H1 (cell line): ENCODE measurements at regions not wholly inside any gene's neighbourhood (a gene's known extent, or its start where the extent isn't known, plus 50 kb on each side); places are given as distances from the start of the nearest gene placed in this dataset.

ENCODE experiments used
- CTCF ChIA-PET: fragments of 300-600 bp; sonication (Branson Sonifier 250); formaldehyde crosslinking; loops from one replicate; lab custom pipeline; 2021; ENCODE audit not compliant: partially characterized antibody; lab: Charles Lee
- POLR2A ChIA-PET: fragments of 300-600 bp; sonication (Branson Sonifier 250); formaldehyde crosslinking; loops from one replicate; lab custom pipeline; 2021; ENCODE audit warnings: inconsistent platforms; ENCODE audit not compliant: partially characterized antibody; lab: Charles Lee
- DNase-seq, 2 experiments: peaks; one replicate each; pipeline versions ENCODE4 v3.0.0 to v3.0.0-alpha.2; 2010 to 2022; ENCODE audit warnings: low spot score in 2 of 2, low read depth in 1 of 2, mixed read lengths in 1 of 2
- FAIRE-seq: peaks from 2 replicates; lab custom pipeline; 2011; peaks lifted over from hg19 to GRCh38; lab: Jason Lieb, UNC
- H2AFZ ChIP-seq: 2 replicates; pipeline ENCODE4 v1.8.1; 2012; ENCODE audit warnings: low read length, inconsistent platforms
- H2AK5ac ChIP-seq: 2 replicates; pipeline ENCODE4 v1.6.1; 2013; ENCODE audit warnings: low read depth, low read length
- H2BK120ac ChIP-seq: replicated peaks from 2 replicates; pipeline ENCODE3; 2013; ENCODE audit warnings: low read depth, low read length, inconsistent platforms
- H2BK12ac ChIP-seq: 2 replicates; pipeline ENCODE4 v1.6.1; 2013; ENCODE audit warnings: low read depth, low read length
- H2BK15ac ChIP-seq: 2 replicates; pipeline ENCODE4 v1.6.1; 2013; ENCODE audit warnings: low read length
- H2BK20ac ChIP-seq: 2 replicates; pipeline ENCODE4 v1.6.1; 2013; ENCODE audit warnings: low read length
- H2BK5ac ChIP-seq: 2 replicates; pipeline ENCODE4 v1.6.1; 2013; ENCODE audit warnings: low read depth, low read length
- H3K14ac ChIP-seq: 2 replicates; pipeline ENCODE4 v1.6.1; 2013; ENCODE audit warnings: inconsistent platforms; ENCODE audit not compliant: insufficient read length
- H3K18ac ChIP-seq: 2 replicates; pipeline ENCODE4 v1.6.1; 2013; ENCODE audit warnings: low read length; ENCODE audit errors: extremely low read depth
- H3K23ac ChIP-seq: 2 replicates; pipeline ENCODE4 v1.6.1; 2013; ENCODE audit warnings: inconsistent platforms; ENCODE audit not compliant: insufficient read length
- H3K23me2 ChIP-seq: 2 replicates; pipeline ENCODE4 v1.6.1; 2013; ENCODE audit warnings: low read depth, low read length
- H3K27ac ChIP-seq: 2 replicates; pipeline ENCODE4 v1.6.1; 2011; ENCODE audit warnings: low read depth, low read length, inconsistent platforms
- H3K27me3 ChIP-seq, 4 experiments: replicated peaks in 1 of 4; 1 replicate in 1 of 4; 2 replicates in 3 of 4; pipeline versions ENCODE4 v1.6.1 to v1.8.1; 2011 to 2013; ENCODE audit warnings: low read length in 3 of 4, mild to moderate bottlenecking in 3 of 4, inconsistent platforms in 2 of 4, mixed read lengths in 2 of 4, moderate library complexity in 1 of 4; ENCODE audit not compliant: control insufficient read depth in 3 of 4, insufficient read depth in 3 of 4; ENCODE audit errors: extremely low read depth in 1 of 4
- H3K36me3 ChIP-seq, 4 experiments: 2 replicates each; pipeline versions ENCODE4 v1.6.1 to v1.8.1; 2011 to 2013; ENCODE audit warnings: mild to moderate bottlenecking in 4 of 4, low read length in 3 of 4, moderate library complexity in 2 of 4, control low read depth in 1 of 4, inconsistent platforms in 1 of 4; ENCODE audit not compliant: insufficient read depth in 4 of 4, control insufficient read depth in 2 of 4
- H3K4ac ChIP-seq: replicated peaks from 2 replicates; pipeline ENCODE3; 2013; ENCODE audit warnings: low read length, low read depth, mixed read lengths, inconsistent platforms; ENCODE audit not compliant: insufficient read length
- H3K4me1 ChIP-seq, 4 experiments: replicated peaks in 1 of 4; 1 replicate in 1 of 4; 2 replicates in 3 of 4; pipeline versions ENCODE4 v1.6.1 to v1.8.1; 2011 to 2013; ENCODE audit warnings: low read length in 3 of 4, inconsistent platforms in 2 of 4, mixed read lengths in 1 of 4; ENCODE audit not compliant: insufficient read depth in 4 of 4, control insufficient read depth in 3 of 4
- H3K4me2 ChIP-seq, 2 experiments: 2 replicates each; pipeline versions ENCODE4 v1.6.1 to v1.8.1; 2011 to 2013; ENCODE audit warnings: low read depth in 2 of 2, low read length in 2 of 2, control low read depth in 1 of 2, inconsistent platforms in 1 of 2, mild to moderate bottlenecking in 1 of 2; ENCODE audit not compliant: insufficient read depth in 1 of 2
- H3K4me3 ChIP-seq, 4 experiments: fragments of 200-600, 300-600 bp in 1 of 4; sonication (generic), shearing (Covaris generic), sonication (Bioruptor Twin) in 1 of 4; 2 replicates each; pipeline versions ENCODE4 v1.5.1 to v1.8.1; 2011 to 2016; ENCODE audit warnings: low read length in 4 of 4, low read depth in 3 of 4, control low read depth in 2 of 4, inconsistent platforms in 2 of 4, mild to moderate bottlenecking in 2 of 4, mixed read lengths in 1 of 4, moderate library complexity in 1 of 4; ENCODE audit not compliant: insufficient read depth in 2 of 4; ENCODE audit errors: extremely low read depth in 1 of 4
- H3K56ac ChIP-seq: replicated peaks from 2 replicates; pipeline ENCODE3; 2013; ENCODE audit warnings: low read depth, mild to moderate bottlenecking, mixed read lengths, low read length, inconsistent platforms; ENCODE audit not compliant: insufficient read length
- H3K79me1 ChIP-seq: 2 replicates; pipeline ENCODE4 v1.6.1; 2013; ENCODE audit warnings: low read depth, low read length, control low read depth
- H3K79me2 ChIP-seq, 2 experiments: 2 replicates each; pipeline versions ENCODE4 v1.6.1 to v1.8.1; 2012 to 2013; ENCODE audit warnings: low read length in 2 of 2, mild to moderate bottlenecking in 2 of 2, inconsistent platforms in 1 of 2; ENCODE audit not compliant: insufficient read depth in 2 of 2, control insufficient read depth in 1 of 2
- H3K9ac ChIP-seq, 4 experiments: replicated peaks in 1 of 4; 1 replicate in 1 of 4; 2 replicates in 3 of 4; pipeline versions ENCODE4 v1.6.1 to v1.8.1; 2011 to 2013; ENCODE audit warnings: low read depth in 3 of 4, low read length in 3 of 4, control low read depth in 2 of 4, mild to moderate bottlenecking in 2 of 4, moderate library complexity in 2 of 4, inconsistent platforms in 1 of 4; ENCODE audit errors: extremely low read depth in 1 of 4
- H3K9me3 ChIP-seq, 2 experiments: 2 replicates each; pipeline versions ENCODE4 v1.6.1 to v1.8.1; 2012 to 2013; ENCODE audit warnings: mild to moderate bottlenecking in 2 of 2, moderate library complexity in 2 of 2, control low read depth in 1 of 2, inconsistent platforms in 1 of 2, low read depth in 1 of 2, low read length in 1 of 2, mixed read lengths in 1 of 2; ENCODE audit not compliant: insufficient read depth in 2 of 2
- H4K20me1 ChIP-seq, 2 experiments: replicated peaks in 1 of 2; 2 replicates each; pipeline versions ENCODE3 to v1.8.1; 2011 to 2013; ENCODE audit warnings: inconsistent platforms in 2 of 2, low read length in 2 of 2, mild to moderate bottlenecking in 1 of 2; ENCODE audit not compliant: insufficient read depth in 2 of 2, control insufficient read depth in 1 of 2
- H4K5ac ChIP-seq: 2 replicates; pipeline ENCODE4 v1.6.1; 2013; ENCODE audit warnings: low read length, low read depth, mixed read lengths, inconsistent platforms; ENCODE audit not compliant: insufficient read length
- H4K8ac ChIP-seq: 2 replicates; pipeline ENCODE4 v1.8.0; 2013; ENCODE audit warnings: mild to moderate bottlenecking, moderate library complexity, low read length, inconsistent platforms; ENCODE audit not compliant: insufficient read depth; ENCODE audit errors: extremely low read depth
- H4K91ac ChIP-seq: replicated peaks from 2 replicates; pipeline ENCODE3; 2013; ENCODE audit warnings: low read length, mixed read lengths, inconsistent platforms; ENCODE audit not compliant: insufficient read length
- CBX8 ChIP-seq: fragments of 300-800, 300-1000 bp; sonication (generic); IDR thresholded peaks from 2 replicates; pipeline ENCODE4 v1.7.1; 2016; ENCODE audit warnings: low read depth, low read length, borderline replicate concordance
- CEBPB ChIP-seq: IDR thresholded peaks from 2 replicates; pipeline ENCODE4 v1.6.1; 2012; ENCODE audit warnings: low read depth, low read length
- EZH2 ChIP-seq: fragments of 200-600 bp; sonication (generic); IDR thresholded peaks from 2 replicates; pipeline ENCODE4 v1.7.1; 2012; ENCODE audit warnings: low read depth, mild to moderate bottlenecking, moderate library complexity, low read length, inconsistent platforms; ENCODE audit not compliant: severe bottlenecking
- MAFK ChIP-seq: IDR thresholded peaks from 2 replicates; pipeline ENCODE4 v1.6.1; 2012; ENCODE audit warnings: low read depth, mild to moderate bottlenecking, improper control_type of control experiment, low read length
- NRF1 ChIP-seq: IDR thresholded peaks from 2 replicates; pipeline ENCODE4 v1.6.1; 2011; ENCODE audit warnings: mild to moderate bottlenecking, low read depth, low read length, improper control_type of control experiment
- RAD21 ChIP-seq, 2 experiments: IDR thresholded peaks in 1 of 2; conservative IDR thresholded peaks in 1 of 2; 2 replicates each; pipeline ENCODE4 v1.6.1; 2011; ENCODE audit warnings: low read depth in 2 of 2, low read length in 2 of 2, improper control_type of control experiment in 1 of 2, inconsistent platforms in 1 of 2, mild to moderate bottlenecking in 1 of 2, moderate library complexity in 1 of 2
- RBBP5 ChIP-seq: IDR thresholded peaks from 2 replicates; pipeline ENCODE4 v1.7.1; 2012; ENCODE audit warnings: low read depth, mild to moderate bottlenecking, inconsistent platforms, low read length, moderate library complexity, borderline replicate concordance
- RFX5 ChIP-seq: IDR thresholded peaks from 2 replicates; pipeline ENCODE4 v1.6.1; 2011; ENCODE audit warnings: low read depth, low read length, improper control_type of control experiment, borderline replicate concordance
- SUZ12 ChIP-seq: fragments of 200-600 bp; sonication (generic); IDR thresholded peaks from 2 replicates; pipeline ENCODE4 v1.6.1; 2012; ENCODE audit warnings: mild to moderate bottlenecking, inconsistent platforms, low read length, moderate library complexity, mixed read lengths
- TBP ChIP-seq: IDR thresholded peaks from 2 replicates; pipeline ENCODE4 v1.6.1; 2011; ENCODE audit warnings: low read depth, low read length, improper control_type of control experiment
- WGBS, 2 experiments: shearing (Covaris generic) in 1 of 2; methylation state at CpG; one replicate each; pipeline versions ENCODE4 v1.1.6 to v1.1.7; 2013 to 2015; ENCODE audit warnings: low lambda C conversion rate in 2 of 2, mixed read lengths in 2 of 2, inconsistent platforms in 1 of 2, low coverage in 1 of 2, missing lambda C conversion rate in 1 of 2; ENCODE audit not compliant: insufficient replicate concordance in 2 of 2, insufficient coverage in 1 of 2, insufficient read length in 1 of 2; ENCODE audit errors: extremely low coverage in 1 of 2, missing lambda C conversion rate in 1 of 2; 5-methylcytosine and 5-hydroxymethylcytosine counted together
- TF ChIP-seq, protein P1 (sequence below): IDR thresholded peaks from 2 replicates; pipeline ENCODE4 v1.6.1; 2012; ENCODE audit warnings: inconsistent platforms

DNA sequence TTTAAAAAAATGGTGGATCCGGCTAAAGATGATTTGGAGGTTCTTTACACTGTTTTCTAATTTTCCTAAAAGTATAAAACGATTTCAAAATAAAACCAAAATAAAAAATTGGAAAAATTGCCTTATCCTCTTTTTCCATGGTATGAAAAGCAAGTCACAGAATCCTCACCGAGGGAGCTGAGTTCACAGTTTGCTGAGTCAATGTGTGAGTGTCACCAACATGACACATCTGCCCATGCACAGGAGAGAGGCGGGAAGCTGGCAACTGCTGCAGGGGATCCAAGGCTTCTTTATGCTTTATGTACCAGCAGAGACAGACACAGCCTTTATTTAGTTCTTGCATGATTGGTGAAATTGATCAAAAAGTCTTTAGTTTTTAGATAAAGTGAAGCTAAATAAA is 157.8 kb downstream of the TNFSF13B start:
- H3K56ac ChIP-seq: no peak overlapping the region
- H3K79me1 ChIP-seq: no peaks in the 10 kb centered on the region
- H3K4me2 ChIP-seq: no peak overlapping the region
- H4K20me1 ChIP-seq: no peaks in the 10 kb centered on the region
- H2AFZ ChIP-seq: no peak overlapping the region
- CTCF ChIA-PET: interaction anchor here (0.6 kb wide), 1 partner anchor 96 kb away, joined by 3 read pairs; no protein-coding TSS in a partner anchor
- H3K27me3 ChIP-seq: no peaks in the 10 kb centered on the region
- POLR2A ChIA-PET: no interaction called here
- no peak overlapping the region for H3K23ac ChIP-seq
- H2BK15ac ChIP-seq: no peak overlapping the region
- no peak overlapping the region for H3K14ac ChIP-seq
- no peaks in the 10 kb centered on the region for H3K36me3 ChIP-seq
- H2BK12ac ChIP-seq: no peak overlapping the region
- H3K4ac ChIP-seq: no peak overlapping the region
- no peak for FAIRE-seq
- H3K9me3 ChIP-seq: no peaks in the 10 kb centered on the region
- H2BK120ac ChIP-seq: no peak overlapping the region
- H3K9ac ChIP-seq: no peak overlapping the region
- no peaks in the 10 kb centered on the region for H3K23me2 ChIP-seq
- no peaks in the 10 kb centered on the region for H3K79me2 ChIP-seq
- H2AK5ac ChIP-seq: no peak overlapping the region
- H3K4me3 ChIP-seq: no peak overlapping the region
- no peak for DNase-seq
- H2BK20ac ChIP-seq: no peak overlapping the region
- no peak for TF ChIP-seq MAFK
- no peak for TF ChIP-seq CBX8
- no peak for TF ChIP-seq TBP
- TF ChIP-seq NRF1: no peak
- TF ChIP-seq RBBP5: no peak
- no peak for TF ChIP-seq EZH2
- TF ChIP-seq, protein P1, sequence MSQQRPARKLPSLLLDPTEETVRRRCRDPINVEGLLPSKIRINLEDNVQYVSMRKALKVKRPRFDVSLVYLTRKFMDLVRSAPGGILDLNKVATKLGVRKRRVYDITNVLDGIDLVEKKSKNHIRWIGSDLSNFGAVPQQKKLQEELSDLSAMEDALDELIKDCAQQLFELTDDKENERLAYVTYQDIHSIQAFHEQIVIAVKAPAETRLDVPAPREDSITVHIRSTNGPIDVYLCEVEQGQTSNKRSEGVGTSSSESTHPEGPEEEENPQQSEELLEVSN: no peak
- no peak for TF ChIP-seq SUZ12
- TF ChIP-seq RAD21 (IDR thresholded peaks at IDR 0.05 in 1 of 2, conservative IDR thresholded peaks at IDR 0.05 in 1 of 2; ENCODE audit: low read depth in 2 of 2, low read length in 2 of 2): no peak
- no peak for TF ChIP-seq CEBPB
- TF ChIP-seq RFX5: no peak
- 91% methylated on average over 4 of the region's 4 CpGs; no CpG with 5 or more reads in 1 of the 2 experiments for WGBS, 2 experiments
- H4K91ac ChIP-seq: no peak overlapping the region
- H4K5ac ChIP-seq: no peak overlapping the region
- no peak overlapping the region for H2BK5ac ChIP-seq
- no peak overlapping the region for H4K8ac ChIP-seq
- H3K27ac ChIP-seq: no peak overlapping the region
- no peak overlapping the region for H3K18ac ChIP-seq
- H3K4me1 ChIP-seq: no peaks in the 10 kb centered on the region
